GM21526 (cell line): ENCODE measurements at regions not wholly inside any gene's neighbourhood (a gene's known extent, or its start where the extent isn't known, plus 50 kb on each side); places are given as distances from the start of the nearest gene placed in this dataset.
A peak's percentile ranks its signal among the peaks of the same experiment; 100 is the strongest.

ENCODE experiments used
- ATAC-seq: cut with Tn5 transposase; IDR thresholded peaks from one replicate; pipeline ENCODE4 v1.9.1; 2021; ENCODE audit warnings: moderate library complexity; ENCODE audit not compliant: unreplicated experiment, low FRiP score

DNA sequence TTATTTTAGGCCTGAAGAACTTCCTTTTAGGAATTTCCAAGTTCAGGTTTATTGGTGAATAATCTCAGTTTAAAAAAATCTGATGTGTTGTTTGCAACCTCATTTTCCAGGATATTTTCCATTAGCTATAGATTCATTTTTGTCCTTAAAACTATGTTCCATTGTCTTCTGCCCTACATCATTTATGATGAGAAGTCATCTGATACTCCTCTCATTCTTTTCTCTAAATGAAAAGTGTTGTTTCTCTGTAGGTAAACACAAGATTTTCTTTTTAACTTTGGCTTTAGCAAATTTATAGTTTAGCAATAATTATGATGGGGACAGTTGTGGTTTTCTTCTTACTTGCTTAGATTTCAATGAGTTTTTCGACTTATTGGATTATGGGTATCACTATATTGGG is 427.3 kb downstream of the DCDC2C start:
- no peak for ATAC-seq

DNA sequence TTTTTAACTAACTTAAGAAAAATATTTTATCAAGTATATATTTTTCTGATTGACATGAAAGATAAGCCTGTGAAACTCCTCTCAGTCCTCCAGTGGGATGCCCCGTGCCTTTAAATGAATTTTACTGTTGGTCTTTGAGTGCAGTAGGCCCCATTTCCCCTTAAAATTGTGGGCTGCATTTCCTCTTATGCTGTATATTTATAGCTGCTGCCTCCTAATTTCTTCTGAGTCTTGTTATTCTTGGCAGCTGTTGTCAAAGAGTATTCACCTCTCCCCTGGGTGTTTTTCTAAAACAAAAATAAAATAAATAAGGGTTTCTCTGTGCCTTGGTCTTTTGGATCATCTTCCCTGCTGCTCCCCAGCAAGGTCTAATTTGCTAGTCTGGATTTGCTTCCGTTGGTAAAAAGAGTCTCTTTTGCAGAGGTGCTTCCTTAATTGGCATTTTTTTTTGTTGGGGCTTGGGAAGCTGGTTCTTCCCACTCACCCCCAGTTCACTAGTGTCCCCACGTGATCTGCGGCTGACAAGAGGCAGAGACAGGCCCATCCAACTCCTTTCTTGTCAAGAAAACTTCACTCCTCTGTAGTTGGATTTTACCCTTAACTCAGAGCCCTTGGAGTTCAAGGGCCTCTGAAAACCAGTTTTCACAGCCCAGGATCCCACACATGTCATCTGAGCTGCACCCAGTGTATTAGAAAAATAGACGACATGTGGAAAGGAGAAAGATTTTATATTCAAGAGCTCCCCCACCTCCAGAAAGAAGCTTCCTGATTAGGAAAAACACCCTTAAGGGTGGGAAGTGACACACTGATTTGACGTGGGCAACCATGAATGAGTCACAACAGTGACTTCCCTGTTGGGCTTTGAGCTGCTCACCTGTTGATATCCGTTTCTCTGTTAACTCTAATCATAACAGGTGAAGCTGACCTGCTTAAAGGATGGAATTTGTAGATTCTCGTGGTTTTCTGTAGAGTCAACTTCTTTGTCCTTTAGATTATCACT is 431.5 kb downstream of the DCDC2C start:
- ATAC-seq: no peak

DNA sequence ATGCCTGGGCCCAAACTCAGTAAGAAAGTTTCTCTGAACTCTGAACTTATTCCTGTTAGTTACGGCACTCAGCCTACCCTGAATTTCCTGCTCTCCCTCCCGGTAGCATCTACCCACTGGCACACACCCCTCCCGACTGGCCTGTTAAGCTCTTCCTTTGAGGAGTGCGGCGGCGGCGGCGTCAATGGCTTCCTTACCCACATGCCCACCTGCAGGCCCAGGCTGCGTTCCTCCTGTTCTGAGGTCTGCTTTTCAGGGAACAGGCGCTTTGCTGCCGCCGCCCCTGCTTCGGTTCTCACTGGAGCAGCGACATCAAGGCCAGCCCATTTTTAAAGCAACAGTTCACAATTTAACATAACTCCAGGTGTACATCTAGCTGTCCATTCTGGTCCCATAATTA is 432.4 kb downstream of the DCDC2C start:
- ATAC-seq: no peak

DNA sequence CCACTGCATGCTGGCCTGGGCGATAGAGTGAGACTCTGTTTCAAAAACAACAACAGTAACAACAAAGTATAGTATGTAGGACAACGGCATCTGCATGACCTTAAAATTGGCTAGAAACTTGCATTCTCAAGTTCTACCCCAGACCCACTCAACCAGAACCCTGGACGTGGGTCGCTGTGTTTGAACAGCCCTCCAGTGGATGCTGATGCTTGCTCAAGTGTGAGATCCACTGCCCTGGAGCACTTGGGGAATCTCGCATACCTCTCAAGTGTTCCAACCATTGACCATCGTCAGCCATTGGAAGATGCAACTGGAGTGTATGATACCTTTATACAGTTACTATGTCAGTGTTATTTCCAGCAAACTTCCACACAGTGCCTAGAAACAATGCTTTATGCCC is 435.9 kb downstream of the DCDC2C start:
- ATAC-seq: no peak

DNA sequence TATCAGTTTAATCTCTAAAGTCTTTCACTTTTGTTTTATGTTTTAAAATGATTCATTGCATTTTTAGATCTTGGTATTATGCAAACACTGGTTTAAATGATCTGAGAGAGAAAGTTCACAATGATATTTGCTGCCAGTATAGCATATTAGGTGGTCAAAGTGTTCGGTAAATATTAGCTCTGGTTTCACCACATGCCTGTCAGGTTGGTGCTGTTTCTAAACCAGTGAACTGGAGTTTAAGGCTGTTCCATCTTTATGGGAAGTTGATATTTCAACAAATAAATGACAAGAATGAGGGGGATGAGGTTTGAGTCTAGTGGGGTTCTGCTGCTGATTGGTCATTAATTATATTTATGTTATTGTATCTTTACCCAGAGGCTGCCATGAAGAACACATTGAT is 436.4 kb downstream of the DCDC2C start:
- ATAC-seq: no peak

DNA sequence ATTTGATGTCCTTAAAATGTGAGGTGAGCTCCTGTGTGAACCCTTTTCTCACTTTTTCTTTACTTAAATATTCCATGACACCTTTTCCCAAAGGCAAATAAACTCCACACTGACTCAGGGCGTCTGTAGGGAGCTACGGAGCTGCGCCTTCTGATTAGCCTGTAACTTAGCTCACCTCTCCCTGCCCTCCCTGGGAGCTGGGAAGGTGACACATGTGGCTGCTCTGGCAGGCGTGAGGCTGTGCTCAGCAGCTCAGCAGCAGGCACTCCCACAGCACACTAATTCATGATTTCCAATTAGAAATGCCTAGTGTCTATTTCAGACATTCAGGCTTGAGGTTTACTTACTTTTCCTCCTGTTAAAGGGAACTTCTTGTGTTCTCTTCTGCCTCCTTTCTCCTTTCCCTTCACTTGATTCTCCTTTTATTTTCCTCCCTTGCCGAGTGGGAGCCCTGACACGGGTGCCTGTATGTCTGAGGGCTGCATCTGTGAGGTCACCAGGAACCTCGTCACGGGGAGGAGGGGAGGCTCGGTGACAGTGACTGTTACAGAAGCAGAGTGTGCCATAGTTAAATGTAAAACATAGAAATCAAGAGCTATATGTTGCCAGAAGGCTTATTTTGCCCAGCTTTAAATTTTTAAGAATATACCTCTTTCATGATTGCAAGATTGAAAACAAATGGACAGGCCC is 437.1 kb downstream of the DCDC2C start:
- no peak for ATAC-seq

DNA sequence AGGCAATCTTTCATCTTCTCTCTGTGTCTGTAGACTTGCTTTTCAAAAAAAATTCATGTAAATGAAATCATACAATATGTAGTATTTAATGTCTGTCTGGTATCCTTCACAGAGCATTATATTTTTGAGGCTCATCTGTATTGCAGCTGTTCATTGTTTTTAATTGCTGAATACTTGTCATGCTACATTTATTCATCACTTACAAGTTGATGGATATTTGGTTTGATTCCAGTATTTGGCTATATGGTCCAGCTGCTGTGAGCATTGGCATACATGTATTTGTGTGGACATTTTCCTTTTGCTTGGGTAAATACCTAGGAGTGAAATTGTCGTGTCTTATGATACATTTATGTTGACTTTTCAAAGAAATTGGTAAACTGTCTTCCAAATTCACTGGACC is 441.4 kb downstream of the DCDC2C start:
- ATAC-seq: no peak

DNA sequence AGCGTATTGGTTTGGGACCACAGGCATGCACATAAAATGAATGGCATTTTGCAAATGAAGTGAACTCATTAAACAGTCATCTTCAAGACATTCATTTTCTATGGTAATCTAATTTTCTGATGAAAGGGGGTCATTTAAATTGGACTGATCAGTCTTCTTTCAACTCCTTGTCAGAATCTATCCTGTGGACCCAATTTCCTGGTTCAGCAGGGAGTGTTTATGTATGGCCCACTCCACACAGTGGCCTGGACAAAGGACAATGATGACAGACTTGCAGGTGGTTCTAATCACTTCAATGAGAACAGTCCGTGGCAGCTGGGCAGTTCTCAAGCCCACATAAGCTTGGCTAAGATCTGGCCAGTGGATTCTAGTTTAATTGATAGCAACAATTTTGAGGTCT is 448.1 kb downstream of the DCDC2C start:
- ATAC-seq: no peak

DNA sequence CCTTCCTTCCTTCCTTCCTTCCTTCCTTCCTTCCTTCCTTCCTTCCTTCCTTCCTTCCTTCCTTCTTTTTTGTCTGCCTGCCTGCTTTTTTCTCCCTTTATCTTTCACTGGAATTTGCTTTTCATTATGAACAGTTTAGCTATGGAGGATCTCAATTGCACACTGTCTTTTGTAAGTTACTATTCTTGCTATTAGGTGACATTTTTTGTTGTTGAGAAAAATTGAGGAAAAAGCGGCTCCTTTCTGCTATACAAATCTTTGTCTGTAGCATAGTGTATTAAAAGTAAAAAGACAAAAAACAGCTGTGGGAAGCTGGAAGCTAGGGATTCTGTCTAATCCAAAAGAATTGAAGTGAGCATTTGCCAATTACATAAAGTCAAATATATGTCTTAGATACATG is 448.7 kb downstream of the DCDC2C start:
- no peak for ATAC-seq

DNA sequence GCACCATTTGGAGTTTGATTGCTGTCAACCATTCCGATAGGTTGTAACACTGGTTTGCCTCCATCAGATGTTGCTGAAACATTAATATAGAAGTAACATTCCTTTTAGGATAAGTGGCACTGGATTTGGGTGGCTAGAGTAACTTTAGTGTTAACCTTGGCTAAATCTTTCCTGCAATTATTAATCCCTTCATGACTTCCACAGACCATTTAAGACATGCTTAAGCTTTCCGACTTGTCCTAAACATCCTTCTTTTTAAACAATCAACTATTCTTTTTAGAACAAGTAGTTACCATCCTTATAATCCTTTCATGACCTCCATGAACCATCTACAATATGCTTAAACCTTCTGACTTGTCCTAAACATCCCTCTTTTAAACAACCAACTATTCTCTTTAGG is 465.5 kb downstream of the DCDC2C start:
- no peak for ATAC-seq

DNA sequence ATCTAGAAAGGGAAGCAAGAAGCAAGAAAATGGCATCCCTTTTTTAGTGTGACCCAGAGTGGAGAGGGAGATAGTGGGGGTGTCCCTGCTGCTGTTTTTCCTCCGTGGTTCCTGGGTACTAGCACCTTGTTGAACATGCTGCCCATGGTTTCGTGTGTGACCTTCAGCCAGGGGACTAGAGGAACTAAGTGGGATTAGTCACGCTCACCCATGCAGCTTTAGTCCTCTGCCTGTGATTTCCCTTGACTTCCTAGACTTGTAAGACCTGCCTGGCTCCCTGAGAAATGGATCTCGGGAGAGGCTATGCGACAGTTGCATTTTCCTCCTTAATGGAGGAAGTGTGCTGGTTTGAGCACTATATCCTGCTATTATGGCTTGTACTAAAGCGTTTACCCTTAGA is 471.4 kb downstream of the DCDC2C start:
- ATAC-seq: no peak

DNA sequence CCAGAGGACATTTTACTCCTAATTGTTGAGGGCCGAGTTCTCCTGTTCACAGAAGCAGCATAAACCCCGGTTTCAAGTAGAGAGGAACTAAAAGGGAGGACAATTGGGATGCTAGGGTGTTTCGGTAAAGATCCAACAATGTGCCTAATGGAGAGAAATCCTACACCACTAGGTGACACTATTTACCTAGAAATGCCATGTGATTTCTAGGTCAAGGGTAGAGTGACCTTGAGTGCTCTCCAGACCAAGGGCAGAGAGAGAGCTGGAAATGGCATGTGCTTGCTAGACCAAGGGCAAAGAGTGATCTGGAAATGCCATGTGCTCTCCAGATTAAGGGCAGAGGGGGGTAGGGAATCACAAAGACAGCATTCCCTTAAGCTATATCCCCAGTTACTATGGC is 472.0 kb downstream of the DCDC2C start:
- ATAC-seq: no peak

DNA sequence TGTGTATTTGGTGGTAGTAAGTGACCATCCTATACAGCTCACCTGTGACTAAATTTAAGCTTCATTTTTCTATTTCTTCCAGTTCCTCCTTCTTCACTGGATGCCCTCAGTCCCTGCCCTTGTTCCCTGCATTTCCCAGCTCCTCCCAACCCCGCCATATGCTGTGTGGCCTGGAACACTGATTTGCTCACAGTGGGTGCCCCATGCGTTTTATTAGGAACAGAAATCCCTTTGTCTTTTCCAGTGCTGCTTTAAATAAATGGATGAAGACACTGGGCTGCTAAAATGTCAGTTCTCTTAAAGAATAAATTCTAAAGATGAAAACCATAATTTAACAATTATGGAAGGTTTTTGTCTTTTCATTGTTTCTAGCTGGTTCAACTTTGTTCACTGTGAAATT is 477.3 kb downstream of the DCDC2C start:
- no peak for ATAC-seq

DNA sequence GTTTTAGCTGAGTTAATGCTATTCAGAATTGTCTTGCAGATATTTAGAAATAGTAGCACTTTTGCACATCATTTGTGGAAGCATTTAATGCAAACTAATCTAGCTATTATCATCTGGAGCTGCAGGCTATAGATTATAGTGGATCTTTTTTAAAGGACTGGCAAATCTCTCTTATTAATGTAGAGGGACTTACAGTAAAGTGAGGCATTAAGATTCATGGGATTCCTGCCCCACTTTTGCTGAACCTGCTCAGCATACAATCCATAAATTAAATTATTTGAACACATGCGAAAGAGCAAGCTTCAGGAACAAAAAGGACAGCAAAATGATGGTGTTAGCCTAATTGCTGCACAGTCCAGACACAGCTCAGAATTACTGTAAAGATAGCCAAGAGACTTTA is 477.7 kb downstream of the DCDC2C start:
- no peak for ATAC-seq

DNA sequence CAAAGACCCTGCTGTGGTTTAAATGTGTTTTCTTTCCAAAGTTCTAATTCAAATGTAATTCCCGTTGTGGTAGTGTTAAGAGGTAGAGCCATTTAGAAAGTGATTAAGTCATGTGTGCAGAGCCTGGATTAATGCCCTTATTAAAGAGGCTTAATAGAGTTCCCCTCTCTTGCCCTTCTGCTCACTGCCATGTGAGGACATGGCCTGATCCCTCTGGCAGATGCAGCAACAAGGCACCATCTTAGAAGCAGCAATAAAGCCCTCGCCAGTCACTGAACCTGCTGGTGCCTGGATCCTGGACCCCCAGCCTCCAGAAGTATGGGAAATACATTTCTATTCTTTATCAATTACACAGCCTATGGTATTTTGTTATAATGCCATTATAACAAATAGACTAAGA is 485.2 kb downstream of the DCDC2C start:
- no peak for ATAC-seq

DNA sequence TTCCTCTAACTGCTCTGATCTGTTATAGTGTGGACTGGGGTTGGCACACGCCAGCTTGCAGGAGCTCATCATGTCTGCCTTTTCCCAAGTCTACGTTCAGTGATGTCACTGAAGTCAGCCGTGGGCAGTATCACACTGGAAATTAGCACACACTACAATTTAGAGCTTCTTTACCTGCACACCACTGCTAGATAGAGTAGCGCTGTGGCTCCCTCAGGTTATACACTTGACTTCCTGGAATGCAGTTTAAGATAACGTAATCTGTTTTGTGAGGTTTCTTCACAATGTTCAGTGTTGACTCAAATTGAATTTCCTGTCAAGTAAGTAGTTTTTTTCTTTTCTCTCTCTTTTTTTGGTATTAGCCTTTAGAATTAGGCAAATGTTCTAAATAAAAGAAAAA is 487.2 kb downstream of the DCDC2C start:
- no peak for ATAC-seq

DNA sequence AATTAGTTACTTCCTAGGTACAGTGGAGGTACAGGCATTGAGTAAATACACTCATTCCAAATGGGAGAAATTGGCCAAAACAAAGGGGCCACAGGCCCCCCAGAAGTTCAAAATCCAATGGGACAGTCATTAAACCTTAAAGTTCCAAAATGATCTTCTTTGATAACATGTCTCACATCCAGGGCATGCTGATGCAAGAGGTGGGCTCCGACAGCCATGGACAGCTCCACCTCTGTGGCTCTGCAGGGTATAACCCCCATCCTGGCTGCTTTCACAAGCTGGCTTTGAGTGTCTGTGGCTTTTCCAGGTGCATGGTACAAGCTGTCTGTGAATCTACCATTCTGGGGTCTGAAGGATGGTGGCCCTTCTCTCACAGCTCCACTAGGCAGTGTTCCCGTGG is 488.7 kb downstream of the DCDC2C start:
- no peak for ATAC-seq

DNA sequence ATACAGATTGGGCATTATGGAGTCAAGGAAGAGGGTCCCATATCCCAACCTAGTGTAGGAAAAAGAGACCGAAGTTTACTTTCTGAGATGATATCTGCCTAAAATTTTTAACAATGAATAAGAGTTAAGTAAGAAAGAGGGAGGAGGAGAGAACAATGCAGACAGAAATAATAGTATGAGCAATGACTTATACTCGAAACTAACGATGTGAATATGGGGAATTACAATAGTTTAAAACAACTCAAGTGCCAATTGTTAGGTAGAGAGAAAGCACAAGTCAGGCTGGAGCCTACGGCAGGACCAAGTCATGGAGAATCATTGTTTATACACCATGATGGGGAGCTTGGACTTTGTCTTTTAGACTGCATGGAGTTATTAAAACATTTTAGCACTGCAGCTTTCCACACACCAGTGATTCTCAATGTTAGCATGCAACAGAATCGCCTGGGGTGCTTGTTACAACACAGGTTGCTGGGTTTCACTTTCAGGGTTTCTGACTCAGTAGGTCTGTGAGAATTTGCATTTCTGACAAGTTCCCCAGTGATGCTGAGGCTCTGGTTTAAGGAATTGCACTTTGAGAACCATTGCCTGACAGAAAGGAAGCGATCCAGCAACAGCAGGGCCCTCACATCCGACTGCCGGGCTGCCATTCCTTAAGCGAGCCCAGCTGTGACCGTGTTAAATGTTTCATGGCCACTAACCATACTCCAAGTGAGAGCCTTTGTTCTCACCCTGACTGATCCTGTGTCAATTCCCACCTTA is 511.2 kb downstream of the DCDC2C start:
- ATAC-seq: peak; percentile 88

DNA sequence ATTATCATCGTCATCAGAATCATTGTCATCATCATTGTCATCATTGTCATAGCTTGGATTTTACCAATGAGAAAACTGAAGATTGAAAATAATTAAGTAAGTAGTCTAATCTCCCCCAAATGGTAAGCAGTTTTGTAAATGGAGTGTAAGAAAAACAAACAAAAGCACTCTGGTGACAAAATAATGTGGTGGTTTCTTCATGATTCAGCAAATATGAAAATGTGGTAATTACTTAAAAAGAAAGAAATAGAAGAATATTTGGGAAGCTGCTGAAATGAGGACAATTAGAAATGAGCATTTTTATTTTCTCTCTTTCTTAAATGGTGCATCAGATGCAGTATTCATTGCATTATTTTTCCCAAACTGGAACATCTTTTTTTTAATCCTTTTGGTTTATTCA is 514.4 kb downstream of the DCDC2C start:
- ATAC-seq: no peak

DNA sequence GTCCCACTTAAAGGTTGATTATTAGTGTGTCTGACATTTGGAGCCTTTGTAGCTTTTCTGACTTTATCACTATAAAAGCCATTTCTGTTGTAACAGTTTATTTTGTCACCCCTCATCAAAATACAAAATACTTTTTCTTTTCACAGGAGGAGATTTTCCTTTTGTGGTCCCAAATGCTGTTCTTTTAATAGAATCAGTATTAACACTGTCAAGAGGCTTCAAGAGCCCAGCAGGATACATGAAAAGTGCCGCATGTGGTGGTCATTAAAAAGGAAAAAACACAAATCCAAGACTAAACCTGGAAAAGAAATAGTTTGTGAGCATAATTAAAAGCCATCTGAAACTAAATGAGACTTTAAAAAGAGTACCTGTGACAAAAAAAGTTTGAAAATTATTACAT is 515.7 kb downstream of the DCDC2C start:
- ATAC-seq: no peak

DNA sequence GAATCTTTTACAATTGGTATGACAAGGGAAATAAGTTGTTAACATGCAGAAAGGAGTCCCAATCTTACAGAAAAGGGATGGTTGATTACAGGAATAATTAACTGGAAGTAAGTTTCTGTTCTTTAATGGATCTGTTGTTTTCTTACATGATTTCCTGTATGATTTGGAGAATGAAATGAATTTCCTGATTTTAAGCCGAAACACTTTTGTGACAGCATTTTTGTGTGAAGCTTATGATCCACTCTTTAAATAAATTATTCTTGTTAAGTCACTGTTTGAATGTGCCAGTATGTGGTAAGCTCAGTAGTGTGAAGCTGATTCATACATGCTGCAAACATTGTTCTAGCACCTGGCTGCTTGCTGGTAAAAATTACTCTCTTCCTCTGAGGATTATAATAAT is 516.2 kb downstream of the DCDC2C start:
- no peak for ATAC-seq
